ENCODE measurements at regions not wholly inside any gene's neighbourhood (a gene's known extent, or its start where the extent isn't known, plus 50 kb on each side); places are given as distances from the start of the nearest gene placed in this dataset.

DNA sequence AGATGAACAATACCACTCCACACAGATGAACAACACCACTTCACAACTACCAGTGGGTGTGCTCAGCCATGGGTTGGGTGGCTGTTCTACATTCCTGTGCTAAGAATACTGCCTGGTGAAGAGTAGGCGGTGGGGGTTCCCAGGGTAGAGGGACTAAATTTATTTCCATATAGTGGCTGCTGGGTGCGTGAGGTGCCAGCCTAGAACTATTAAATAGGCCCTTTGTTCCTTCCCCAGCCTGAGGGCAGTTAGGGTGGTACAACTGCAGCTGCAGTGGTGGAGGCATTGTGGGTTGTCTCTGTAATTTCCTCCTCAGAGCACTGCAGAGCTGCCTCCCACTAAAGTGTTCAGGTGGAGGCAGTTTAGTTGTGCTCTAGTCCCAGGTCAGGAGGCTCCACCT is 618.4 kb downstream of the MMUT start:
- no peak for DNase-seq (ENCODE audit: low read depth)
- TF ChIP-seq, protein P1, sequence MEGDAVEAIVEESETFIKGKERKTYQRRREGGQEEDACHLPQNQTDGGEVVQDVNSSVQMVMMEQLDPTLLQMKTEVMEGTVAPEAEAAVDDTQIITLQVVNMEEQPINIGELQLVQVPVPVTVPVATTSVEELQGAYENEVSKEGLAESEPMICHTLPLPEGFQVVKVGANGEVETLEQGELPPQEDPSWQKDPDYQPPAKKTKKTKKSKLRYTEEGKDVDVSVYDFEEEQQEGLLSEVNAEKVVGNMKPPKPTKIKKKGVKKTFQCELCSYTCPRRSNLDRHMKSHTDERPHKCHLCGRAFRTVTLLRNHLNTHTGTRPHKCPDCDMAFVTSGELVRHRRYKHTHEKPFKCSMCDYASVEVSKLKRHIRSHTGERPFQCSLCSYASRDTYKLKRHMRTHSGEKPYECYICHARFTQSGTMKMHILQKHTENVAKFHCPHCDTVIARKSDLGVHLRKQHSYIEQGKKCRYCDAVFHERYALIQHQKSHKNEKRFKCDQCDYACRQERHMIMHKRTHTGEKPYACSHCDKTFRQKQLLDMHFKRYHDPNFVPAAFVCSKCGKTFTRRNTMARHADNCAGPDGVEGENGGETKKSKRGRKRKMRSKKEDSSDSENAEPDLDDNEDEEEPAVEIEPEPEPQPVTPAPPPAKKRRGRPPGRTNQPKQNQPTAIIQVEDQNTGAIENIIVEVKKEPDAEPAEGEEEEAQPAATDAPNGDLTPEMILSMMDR (IDR thresholded peaks at IDR 0.05; ENCODE audit: low read depth, low read length), result no peak
- TF ChIP-seq, protein P2, sequence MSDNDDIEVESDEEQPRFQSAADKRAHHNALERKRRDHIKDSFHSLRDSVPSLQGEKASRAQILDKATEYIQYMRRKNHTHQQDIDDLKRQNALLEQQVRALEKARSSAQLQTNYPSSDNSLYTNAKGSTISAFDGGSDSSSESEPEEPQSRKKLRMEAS (IDR thresholded peaks at IDR 0.05; ENCODE audit: low read depth, low read length), result no peak
- TF ChIP-seq POLR2A (IDR thresholded peaks at IDR 0.05; ENCODE audit: extremely low read depth, insufficient read length) (no peak), MYC (IDR thresholded peaks at IDR 0.05; ENCODE audit: low read depth, low read length) (no peak)

DNA sequence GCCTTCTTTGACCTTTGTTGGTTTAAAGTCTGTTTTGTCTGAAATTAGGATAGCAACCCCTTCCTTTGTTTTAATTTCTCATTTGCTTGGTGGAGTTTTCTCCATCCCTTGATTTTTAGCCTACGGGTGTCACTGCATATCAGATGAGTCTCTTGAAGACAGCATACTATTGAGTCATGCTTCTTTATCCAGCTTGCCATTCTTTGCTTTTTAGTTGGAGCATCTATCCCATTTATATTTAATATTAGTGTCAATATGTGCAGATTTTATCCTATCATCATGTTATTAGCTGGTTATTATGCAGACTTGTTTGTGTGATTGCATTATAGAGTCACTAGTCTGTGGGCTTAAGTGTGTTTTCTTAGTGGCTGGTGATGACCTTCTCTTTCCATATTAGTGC is 622.2 kb downstream of the MMUT start:
- no peak for DNase-seq (ENCODE audit: low read depth)
- H3K4me3 ChIP-seq (ENCODE audit: low read depth, low read length), result no peak overlapping the region
- TF ChIP-seq MYC (IDR thresholded peaks at IDR 0.05; ENCODE audit: low read depth, low read length), result no peak
- TF ChIP-seq, protein P2 (IDR thresholded peaks at IDR 0.05; ENCODE audit: low read depth, low read length), result no peak

More for the DNA sequence above, 618.4 kb downstream of the MMUT start:
- no peak overlapping the region for H3K4me3 ChIP-seq (ENCODE audit: low read depth, low read length)

DNA sequence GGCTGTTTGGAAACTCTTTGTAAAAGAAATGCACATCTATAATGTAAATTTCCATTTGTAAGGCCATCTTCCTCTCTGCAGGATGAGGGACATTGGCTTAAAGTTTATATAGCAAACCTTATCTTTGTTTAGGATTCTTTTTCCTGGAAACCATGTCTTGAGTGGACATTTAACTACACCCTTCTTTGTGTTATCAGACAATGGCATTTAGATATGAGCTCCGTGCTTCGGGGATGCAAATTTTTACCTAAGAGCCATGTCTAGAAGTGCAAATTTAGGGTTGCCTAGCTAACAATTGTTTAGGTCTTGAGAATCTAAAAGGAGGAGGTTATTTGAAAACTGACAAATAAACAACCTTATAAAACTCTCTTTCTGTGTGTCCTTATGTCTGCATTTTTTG is 623.8 kb downstream of the MMUT start:
- DNase-seq (ENCODE audit: low read depth), result no peak
- no peak overlapping the region for H3K4me3 ChIP-seq (ENCODE audit: low read depth, low read length)
- TF ChIP-seq POLR2A (IDR thresholded peaks at IDR 0.05; ENCODE audit: extremely low read depth, insufficient read length), result no peak
- TF ChIP-seq, protein P2 (IDR thresholded peaks at IDR 0.05; ENCODE audit: low read depth, low read length), result no peak
- no peak for TF ChIP-seq MYC (IDR thresholded peaks at IDR 0.05; ENCODE audit: low read depth, low read length)
- TF ChIP-seq, protein P1 (IDR thresholded peaks at IDR 0.05; ENCODE audit: low read depth, low read length), result no peak

DNA sequence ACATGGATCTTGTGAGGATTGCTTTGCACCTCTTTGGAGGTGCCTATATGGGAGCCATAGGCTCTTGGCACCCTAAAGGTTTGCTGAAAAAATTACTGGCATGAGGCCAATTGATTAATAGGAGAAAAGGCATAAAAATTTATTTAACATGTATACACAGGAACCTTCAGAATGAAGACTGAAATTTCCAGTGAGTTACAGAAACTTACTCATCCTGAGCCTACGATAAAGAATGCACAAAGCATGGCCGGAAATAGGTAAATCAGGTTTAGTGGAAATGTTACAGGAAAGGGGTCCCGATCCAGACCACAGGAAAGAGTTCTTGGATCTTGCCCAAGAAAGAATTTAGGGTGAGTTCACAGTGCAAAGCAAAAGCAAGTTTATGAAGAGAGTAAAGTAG is 625.3 kb downstream of the MMUT start:
- TF ChIP-seq, protein P2 (IDR thresholded peaks at IDR 0.05; ENCODE audit: low read depth, low read length), result no peak
- TF ChIP-seq, protein P1 (IDR thresholded peaks at IDR 0.05; ENCODE audit: low read depth, low read length), result no peak
- TF ChIP-seq MYC (IDR thresholded peaks at IDR 0.05; ENCODE audit: low read depth, low read length) (no peak), POLR2A (IDR thresholded peaks at IDR 0.05; ENCODE audit: extremely low read depth, insufficient read length) (no peak)
- no peak for DNase-seq (ENCODE audit: low read depth)
- no peak overlapping the region for H3K4me3 ChIP-seq (ENCODE audit: low read depth, low read length)

DNA sequence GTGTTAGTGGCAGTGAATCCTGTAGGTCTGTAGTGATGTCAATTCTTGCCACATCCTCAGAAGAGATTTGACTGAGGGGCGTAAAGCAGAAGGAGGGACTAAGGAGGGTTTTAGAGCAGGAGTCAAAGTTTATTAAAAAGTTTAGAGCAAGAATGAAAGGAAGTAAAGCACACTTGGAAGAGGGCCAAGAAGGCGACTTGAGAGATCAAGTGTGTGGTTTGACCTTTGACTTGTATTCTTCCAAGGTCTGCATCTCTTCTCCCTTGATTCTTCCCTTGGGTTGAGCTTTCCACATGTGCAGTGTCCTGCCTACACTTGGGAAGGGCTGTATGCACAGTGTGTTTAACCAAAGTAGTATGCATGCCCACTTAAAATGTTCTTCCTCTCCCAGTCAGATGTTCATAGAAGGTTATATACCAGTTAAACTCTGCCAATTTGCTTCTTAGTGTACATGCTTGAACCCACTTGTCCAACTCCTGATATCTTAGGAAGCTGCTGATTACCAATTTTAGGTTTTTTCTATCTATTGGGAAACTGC is 627.6 kb downstream of the MMUT start:
- no peak overlapping the region for H3K4me3 ChIP-seq (ENCODE audit: low read depth, low read length)
- DNase-seq (ENCODE audit: low read depth), result peak; percentile 9
- no peak for TF ChIP-seq POLR2A (IDR thresholded peaks at IDR 0.05; ENCODE audit: extremely low read depth, insufficient read length)
- TF ChIP-seq, protein P1 (IDR thresholded peaks at IDR 0.05; ENCODE audit: low read depth, low read length), result no peak
- no peak for TF ChIP-seq MYC (IDR thresholded peaks at IDR 0.05; ENCODE audit: low read depth, low read length)
- TF ChIP-seq, protein P2 (IDR thresholded peaks at IDR 0.05; ENCODE audit: low read depth, low read length), result no peak

DNA sequence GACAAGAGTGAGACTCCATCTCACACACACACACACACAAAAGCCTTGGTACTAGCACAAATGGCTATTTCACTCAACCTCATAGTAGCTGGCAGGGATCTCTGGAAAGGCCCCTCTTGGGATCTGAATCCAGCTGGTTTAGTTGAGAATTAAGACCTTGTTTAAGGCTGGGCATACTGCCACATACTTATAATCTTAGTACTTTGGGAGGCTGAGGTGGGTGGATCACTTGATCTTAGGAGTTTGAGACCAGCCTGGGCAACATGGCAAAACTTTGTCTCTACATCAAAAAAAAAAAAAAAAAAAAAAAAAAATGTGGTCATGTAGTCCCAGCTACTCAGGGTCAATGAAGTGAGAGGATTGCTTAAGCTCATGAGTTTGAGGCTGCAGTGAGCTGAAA is 628.3 kb downstream of the MMUT start:
- no peak for TF ChIP-seq MYC (IDR thresholded peaks at IDR 0.05; ENCODE audit: low read depth, low read length)
- H3K4me3 ChIP-seq (ENCODE audit: low read depth, low read length), result no peak overlapping the region
- DNase-seq (ENCODE audit: low read depth), result no peak

DNA sequence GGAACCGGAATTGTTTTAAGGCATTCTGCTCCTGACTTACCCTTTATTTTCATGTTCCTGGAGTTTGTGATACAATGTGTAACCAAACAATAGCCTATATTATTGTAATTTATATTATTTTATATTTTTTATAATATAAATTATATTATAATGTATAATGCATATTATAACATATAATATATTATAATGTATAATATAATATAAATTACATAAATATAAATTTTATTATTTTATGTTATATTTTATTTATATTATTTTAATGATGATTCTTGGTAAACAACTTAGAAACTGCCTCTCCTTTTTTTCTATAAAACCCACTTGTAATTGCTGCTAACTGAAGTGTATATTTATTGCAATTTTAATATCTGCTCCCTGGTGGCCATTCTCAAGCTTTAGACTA is 629.1 kb downstream of the MMUT start:
- DNase-seq (ENCODE audit: low read depth), result no peak
- H3K4me3 ChIP-seq (ENCODE audit: low read depth, low read length), result no peak overlapping the region
- TF ChIP-seq, protein P2 (IDR thresholded peaks at IDR 0.05; ENCODE audit: low read depth, low read length), result no peak
- TF ChIP-seq, protein P1 (IDR thresholded peaks at IDR 0.05; ENCODE audit: low read depth, low read length), result no peak
- TF ChIP-seq POLR2A (IDR thresholded peaks at IDR 0.05; ENCODE audit: extremely low read depth, insufficient read length), result no peak

Data from NB4 (cell line).